ENCODE measurements at regions not wholly inside any gene's neighbourhood (a gene's known extent, or its start where the extent isn't known, plus 50 kb on each side); places are given as distances from the start of the nearest gene placed in this dataset.

DNA sequence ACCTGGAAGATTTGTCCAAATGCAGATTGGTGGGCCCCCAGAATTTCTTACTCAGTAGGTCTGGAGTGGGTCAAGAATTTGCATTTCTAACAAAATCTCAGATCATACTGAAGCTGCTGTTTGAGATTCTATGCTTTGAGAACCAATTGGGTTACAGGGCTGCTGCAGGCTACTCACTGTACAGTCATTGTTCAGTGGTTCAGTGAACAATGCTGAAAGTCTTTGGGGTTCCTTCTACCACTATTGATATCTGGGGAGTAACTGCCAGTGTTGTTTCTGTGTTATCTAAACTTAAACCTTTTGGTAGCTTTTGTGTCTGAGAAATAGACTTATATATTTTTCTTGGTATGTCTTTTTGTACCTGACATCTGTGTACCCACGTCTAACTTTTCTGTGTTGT is 187.5 kb downstream of the TANC2 start:
- Mint-ChIP-seq H3K27me3 (ENCODE audit: unreplicated experiment) (peaks cover 4% of the 10 kb centered on the region), H3K27ac (ENCODE audit: unreplicated experiment) (peak overlapping the region; percentile 69), H3K4me1 (ENCODE audit: low read depth, unreplicated experiment) (peaks cover 34% of the 10 kb centered on the region)

GRCh38 chr17:63154586-63155244 is 188.7 kb downstream of the TANC2 start:
- Mint-ChIP-seq H3K27ac (ENCODE audit: unreplicated experiment) (no peak overlapping the region), H3K9me3 (ENCODE audit: unreplicated experiment) (peaks cover 9% of the 10 kb centered on the region)
- TF ChIP-seq CTCF (IDR thresholded peaks at IDR 0.05; ENCODE audit: partially characterized antibody, unreplicated experiment): no peak

More for the DNA sequence above, 187.5 kb downstream of the TANC2 start:
- Mint-ChIP-seq H3K36me3 (ENCODE audit: unreplicated experiment) (no peaks in the 10 kb centered on the region), H3K9me3 (ENCODE audit: unreplicated experiment) (peaks cover 7% of the 10 kb centered on the region), H3K4me3 (ENCODE audit: unreplicated experiment) (peak overlapping the region; percentile 92)
- TF ChIP-seq CTCF (IDR thresholded peaks at IDR 0.05; ENCODE audit: partially characterized antibody, unreplicated experiment): no peak
- DNase-seq: no peak

GRCh38 chr17:63156986-63157385 is 191.0 kb downstream of the TANC2 start:
- H3K4me1 Mint-ChIP-seq (ENCODE audit: low read depth, unreplicated experiment): peaks cover 18% of the 10 kb centered on the region
- H3K4me3 Mint-ChIP-seq (ENCODE audit: unreplicated experiment): no peak overlapping the region
- TF ChIP-seq CTCF (IDR thresholded peaks at IDR 0.05; ENCODE audit: partially characterized antibody, unreplicated experiment): no peak
- peaks cover 4% of the 10 kb centered on the region for H3K9me3 Mint-ChIP-seq (ENCODE audit: unreplicated experiment)
- peaks cover 1% of the 10 kb centered on the region for H3K27me3 Mint-ChIP-seq (ENCODE audit: unreplicated experiment)
- H3K27ac Mint-ChIP-seq (ENCODE audit: unreplicated experiment): no peak overlapping the region
- DNase-seq: no peak
- no peaks in the 10 kb centered on the region for H3K36me3 Mint-ChIP-seq (ENCODE audit: unreplicated experiment)

More at GRCh38 chr17:63154586-63155244, 188.7 kb downstream of the TANC2 start:
- DNase-seq: no peak
- peaks cover 26% of the 10 kb centered on the region for H3K4me1 Mint-ChIP-seq (ENCODE audit: low read depth, unreplicated experiment)
- no peaks in the 10 kb centered on the region for H3K36me3 Mint-ChIP-seq (ENCODE audit: unreplicated experiment)
- H3K4me3 Mint-ChIP-seq (ENCODE audit: unreplicated experiment): peak overlapping the region; percentile 71
- peaks cover 4% of the 10 kb centered on the region for H3K27me3 Mint-ChIP-seq (ENCODE audit: unreplicated experiment)

- Mint-ChIP-seq H3K27me3 (ENCODE audit: unreplicated experiment) (peaks cover 1% of the 10 kb centered on the region), H3K27ac (ENCODE audit: unreplicated experiment) (no peak overlapping the region), H3K4me1 (ENCODE audit: low read depth, unreplicated experiment) (no peaks in the 10 kb centered on the region), H3K36me3 (ENCODE audit: unreplicated experiment) (no peaks in the 10 kb centered on the region), H3K9me3 (ENCODE audit: unreplicated experiment) (peaks cover 5% of the 10 kb centered on the region), H3K4me3 (ENCODE audit: unreplicated experiment) (no peak overlapping the region)
- TF ChIP-seq CTCF (IDR thresholded peaks at IDR 0.05; ENCODE audit: partially characterized antibody, unreplicated experiment): no peak
- no peak for DNase-seq
These were observed 196.5 kb downstream of the TANC2 start for GRCh38 chr17:63162406-63163157.

DNA sequence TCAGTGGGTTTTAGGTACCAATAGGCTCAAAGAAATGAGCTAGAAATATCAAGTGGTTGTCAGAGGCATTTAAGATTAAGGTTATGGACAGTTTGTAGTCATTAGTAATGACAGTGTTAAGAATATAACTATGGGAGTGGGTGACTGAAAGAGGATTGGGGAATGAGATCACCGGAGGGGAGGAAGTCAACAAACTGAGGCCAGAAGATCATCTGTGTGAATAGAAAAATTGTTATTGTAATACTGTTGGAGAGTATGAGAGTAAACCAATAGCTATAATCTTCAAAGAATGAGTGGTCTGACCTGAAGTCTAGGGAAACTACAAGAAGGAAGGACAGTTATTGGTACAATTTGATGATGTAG is 197.1 kb downstream of the TANC2 start:
- H3K9me3 Mint-ChIP-seq (ENCODE audit: unreplicated experiment): peaks cover 7% of the 10 kb centered on the region
- no peak overlapping the region for H3K4me3 Mint-ChIP-seq (ENCODE audit: unreplicated experiment)
- H3K36me3 Mint-ChIP-seq (ENCODE audit: unreplicated experiment): no peaks in the 10 kb centered on the region
- peaks cover 1% of the 10 kb centered on the region for H3K27me3 Mint-ChIP-seq (ENCODE audit: unreplicated experiment)
- DNase-seq: no peak
- no peak overlapping the region for H3K27ac Mint-ChIP-seq (ENCODE audit: unreplicated experiment)
- no peak for TF ChIP-seq CTCF (IDR thresholded peaks at IDR 0.05; ENCODE audit: partially characterized antibody, unreplicated experiment)
- H3K4me1 Mint-ChIP-seq (ENCODE audit: low read depth, unreplicated experiment): no peaks in the 10 kb centered on the region

Measured in glutamatergic neuron (in vitro differentiated cells).